Uterus (tissue), 2 donors: ENCODE measurements at regions not wholly inside any gene's neighbourhood (a gene's known extent, or its start where the extent isn't known, plus 50 kb on each side); places are given as distances from the start of the nearest gene placed in this dataset.

Source experiments
- CTCF ChIP-seq, 4 experiments: fragments of 200-600 bp in 2 of 4; fragments of 450-650 bp in 2 of 4; sonication (generic) in 2 of 4; IDR thresholded peaks; one replicate each; pipeline ENCODE4 v1.5.1; 2016 to 2019; ENCODE audit warnings: antibody characterized with exemption in 4 of 4, mild to moderate bottlenecking in 2 of 4, moderate library complexity in 1 of 4
- POLR2A ChIP-seq, 2 donors: fragments of 450-650 bp; IDR thresholded peaks; one replicate each; pipeline ENCODE4 v1.6.1; 2016; ENCODE audit warnings: antibody characterized with exemption in 2 of 2, mild to moderate bottlenecking in 1 of 2, moderate library complexity in 1 of 2

GRCh38 chr7:9186730-9187129 is 753.3 kb downstream of the NXPH1 start:
- TF ChIP-seq CTCF (IDR thresholded peaks at IDR 0.05): no peak
- TF ChIP-seq POLR2A (IDR thresholded peaks at IDR 0.05): no peak
